CD4-positive, alpha-beta T cell treated with Interferon alpha-2 for 1 hour (primary cell): ENCODE measurements at regions not wholly inside any gene's neighbourhood (a gene's known extent, or its start where the extent isn't known, plus 50 kb on each side); places are given as distances from the start of the nearest gene placed in this dataset.
"Not testable (repeated sequence)": the region's sequence is repeated elsewhere in the genome, so short reads cannot be mapped to it uniquely, and the experiment has no call there.

Experiments used
- DNase-seq, 2 donors: peaks; one replicate each; pipeline ENCODE4 v3.0.0-alpha.2; 2020 to 2022

GRCh38 chr5:75002271-75002670 is 50.1 kb downstream of the GCNT4 start:
- DNase-seq = no peak

GRCh38 chr5:74995926-74996325 is 56.4 kb downstream of the GCNT4 start:
- DNase-seq = no peak

- DNase-seq = no peak
These were observed 57.5 kb downstream of the GCNT4 start for GRCh38 chr5:74994826-74995225.

GRCh38 chr5:74993743-74994142 is 58.6 kb downstream of the GCNT4 start:
- DNase-seq = no peak

- DNase-seq = no peak
These were observed 59.6 kb downstream of the GCNT4 start for GRCh38 chr5:74992791-74993190.

GRCh38 chr5:74991522-74991921 is 60.8 kb downstream of the GCNT4 start:
- no peak for DNase-seq

GRCh38 chr5:74990194-74990593 is 62.2 kb downstream of the GCNT4 start:
- no peak for DNase-seq

- DNase-seq = no peak
These were observed 63.9 kb downstream of the GCNT4 start for GRCh38 chr5:74988273-74988983.

GRCh38 chr5:74978345-74978744 is 74.0 kb downstream of the GCNT4 start:
- DNase-seq = no peak

GRCh38 chr5:74977471-74977870 is 74.9 kb downstream of the GCNT4 start:
- no peak for DNase-seq

- DNase-seq = no peak
These were observed 75.7 kb downstream of the GCNT4 start for GRCh38 chr5:74976651-74977050.

- no peak for DNase-seq
These were observed 76.8 kb downstream of the GCNT4 start for GRCh38 chr5:74975582-74975981.

GRCh38 chr5:74974451-74975091 is 77.8 kb downstream of the GCNT4 start:
- peak; percentile 25 to 58 for DNase-seq

- no peak for DNase-seq
These were observed 78.7 kb downstream of the GCNT4 start for GRCh38 chr5:74973694-74974093.

- DNase-seq = no peak
These were observed 80.4 kb downstream of the GCNT4 start for GRCh38 chr5:74971947-74972460.

- DNase-seq = not testable (repeated sequence)
These were observed 81.5 kb downstream of the GCNT4 start for GRCh38 chr5:74970891-74971290.

- no peak for DNase-seq
These were observed 82.6 kb downstream of the GCNT4 start for GRCh38 chr5:74969726-74970125.

- no peak for DNase-seq
These were observed 86.0 kb downstream of the GCNT4 start for GRCh38 chr5:74966141-74967026.

GRCh38 chr5:74963407-74963806 is 89.0 kb downstream of the GCNT4 start:
- DNase-seq = no peak

- DNase-seq = no peak
These were observed 91.7 kb upstream of the FAM169A start for GRCh38 chr5:74957906-74958305.

GRCh38 chr5:74957029-74957784 is 91.0 kb upstream of the FAM169A start:
- DNase-seq = no peak

- no peak for DNase-seq
These were observed 90.1 kb upstream of the FAM169A start for GRCh38 chr5:74956278-74956677.

- no peak for DNase-seq
These were observed 88.7 kb upstream of the FAM169A start for GRCh38 chr5:74954919-74955318.
